ENCODE measurements at regions not wholly inside any gene's neighbourhood (a gene's known extent, or its start where the extent isn't known, plus 50 kb on each side); places are given as distances from the start of the nearest gene placed in this dataset.

GRCh38 chr9:18240213-18240612 lies 233.7 kb upstream of the ADAMTSL1 start:
- no peak for TF ChIP-seq CTCF (conservative IDR thresholded peaks at IDR 0.05 in 1 of 2, IDR thresholded peaks at IDR 0.05 in 1 of 2; ENCODE audit: extremely low read depth in 1 of 2, insufficient read depth in 1 of 2, low read depth in 1 of 2, low read length in 2 of 2)
- TF ChIP-seq EZH2 (IDR thresholded peaks at IDR 0.05; ENCODE audit: borderline replicate concordance, low read length) = no peak
